ENCODE measurements at regions not wholly inside any gene's neighbourhood (a gene's known extent, or its start where the extent isn't known, plus 50 kb on each side); places are given as distances from the start of the nearest gene placed in this dataset.

DNA sequence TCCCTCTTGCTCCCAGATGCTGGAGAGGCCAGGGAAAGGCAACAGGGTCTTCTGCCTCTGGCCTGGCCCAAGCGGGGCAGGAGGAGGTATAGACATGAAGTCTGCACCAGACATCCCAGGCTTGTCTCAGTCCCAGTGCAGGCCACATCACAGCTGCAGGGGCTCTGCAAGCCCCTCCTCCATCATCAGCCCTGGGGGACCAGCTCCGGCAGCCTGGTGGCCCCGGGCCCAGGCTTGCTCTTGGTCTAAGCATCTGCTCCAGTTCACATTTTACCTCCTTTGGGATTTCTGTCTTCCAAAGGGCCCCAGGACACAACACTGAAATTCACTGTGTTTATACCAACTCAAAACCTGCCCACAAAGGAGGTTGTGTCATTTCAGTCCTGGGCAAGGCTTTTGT, 359.4 kb downstream of the ZNF536 start:
- Histone ChIP-seq H2AFZ (no peak overlapping the region), H3K9me3 (ENCODE audit: low read depth) (no peaks in the 10 kb centered on the region), H3K4me1 (ENCODE audit: insufficient read depth) (no peaks in the 10 kb centered on the region), H3K9me2 (replicated peaks; ENCODE audit: insufficient read depth) (no peaks in the 10 kb centered on the region), H3K27me3 (no peaks in the 10 kb centered on the region), H4K20me1 (ENCODE audit: insufficient read depth, poor library complexity, severe bottlenecking) (no peaks in the 10 kb centered on the region), H3K4me2 (no peak overlapping the region), H3K27ac (no peak overlapping the region), H3K79me2 (no peaks in the 10 kb centered on the region), H3K4me3 (no peak overlapping the region), H3K36me3 (replicated peaks; ENCODE audit: insufficient read depth, low read depth) (no peaks in the 10 kb centered on the region)
- WGBS (ENCODE audit: low lambda C conversion rate, missing lambda C conversion rate), result 91% methylated on average over 3 of the region's 3 CpGs
- no peak for DNase-seq (ENCODE audit: low spot score)
- TF ChIP-seq EZH2 (IDR thresholded peaks at IDR 0.05; ENCODE audit: borderline replicate concordance), result no peak
- no peak for TF ChIP-seq EZH2phosphoT487 (IDR thresholded peaks at IDR 0.05; ENCODE audit: low read depth, severe bottlenecking, unreplicated experiment)
- TF ChIP-seq, protein P1, sequence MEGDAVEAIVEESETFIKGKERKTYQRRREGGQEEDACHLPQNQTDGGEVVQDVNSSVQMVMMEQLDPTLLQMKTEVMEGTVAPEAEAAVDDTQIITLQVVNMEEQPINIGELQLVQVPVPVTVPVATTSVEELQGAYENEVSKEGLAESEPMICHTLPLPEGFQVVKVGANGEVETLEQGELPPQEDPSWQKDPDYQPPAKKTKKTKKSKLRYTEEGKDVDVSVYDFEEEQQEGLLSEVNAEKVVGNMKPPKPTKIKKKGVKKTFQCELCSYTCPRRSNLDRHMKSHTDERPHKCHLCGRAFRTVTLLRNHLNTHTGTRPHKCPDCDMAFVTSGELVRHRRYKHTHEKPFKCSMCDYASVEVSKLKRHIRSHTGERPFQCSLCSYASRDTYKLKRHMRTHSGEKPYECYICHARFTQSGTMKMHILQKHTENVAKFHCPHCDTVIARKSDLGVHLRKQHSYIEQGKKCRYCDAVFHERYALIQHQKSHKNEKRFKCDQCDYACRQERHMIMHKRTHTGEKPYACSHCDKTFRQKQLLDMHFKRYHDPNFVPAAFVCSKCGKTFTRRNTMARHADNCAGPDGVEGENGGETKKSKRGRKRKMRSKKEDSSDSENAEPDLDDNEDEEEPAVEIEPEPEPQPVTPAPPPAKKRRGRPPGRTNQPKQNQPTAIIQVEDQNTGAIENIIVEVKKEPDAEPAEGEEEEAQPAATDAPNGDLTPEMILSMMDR (IDR thresholded peaks at IDR 0.05; ENCODE audit: poor library complexity), result no peak

DNA sequence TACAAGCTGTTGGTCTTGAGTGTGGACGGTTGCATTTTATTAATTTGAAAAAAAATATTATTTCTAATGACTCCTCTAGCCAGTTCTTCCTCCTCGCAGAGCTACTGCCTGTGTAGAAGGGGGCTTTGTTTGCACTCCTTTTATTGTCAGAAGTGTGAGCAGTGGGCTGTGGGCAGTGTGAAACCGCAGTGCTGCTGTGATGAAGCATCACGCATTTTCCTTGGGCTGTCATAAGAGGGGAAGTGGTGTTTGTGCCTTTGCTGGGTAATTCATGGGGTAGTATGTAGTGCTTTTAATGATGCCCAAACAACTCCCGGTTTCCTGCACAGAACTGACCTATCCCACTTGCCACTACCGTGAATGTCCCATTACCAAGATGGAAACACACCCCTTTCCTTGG, 357.3 kb downstream of the ZNF536 start:
- no peak for DNase-seq (ENCODE audit: low spot score)
- Histone ChIP-seq H2AFZ (no peak overlapping the region), H3K4me2 (no peak overlapping the region), H3K36me3 (replicated peaks; ENCODE audit: insufficient read depth, low read depth) (no peaks in the 10 kb centered on the region), H3K79me2 (no peaks in the 10 kb centered on the region), H3K27ac (no peak overlapping the region), H3K9me3 (ENCODE audit: low read depth) (no peaks in the 10 kb centered on the region), H3K4me3 (no peak overlapping the region), H3K9me2 (replicated peaks; ENCODE audit: insufficient read depth) (no peaks in the 10 kb centered on the region), H3K27me3 (no peaks in the 10 kb centered on the region), H3K4me1 (ENCODE audit: insufficient read depth) (no peaks in the 10 kb centered on the region), H4K20me1 (ENCODE audit: insufficient read depth, poor library complexity, severe bottlenecking) (no peaks in the 10 kb centered on the region)
- no peak for TF ChIP-seq EZH2phosphoT487 (IDR thresholded peaks at IDR 0.05; ENCODE audit: low read depth, severe bottlenecking, unreplicated experiment)
- TF ChIP-seq, protein P1 (IDR thresholded peaks at IDR 0.05; ENCODE audit: poor library complexity), result no peak
- TF ChIP-seq EZH2 (IDR thresholded peaks at IDR 0.05; ENCODE audit: borderline replicate concordance), result no peak
- 90% methylated on average over 6 of the region's 6 CpGs for WGBS (ENCODE audit: low lambda C conversion rate, missing lambda C conversion rate)

DNA sequence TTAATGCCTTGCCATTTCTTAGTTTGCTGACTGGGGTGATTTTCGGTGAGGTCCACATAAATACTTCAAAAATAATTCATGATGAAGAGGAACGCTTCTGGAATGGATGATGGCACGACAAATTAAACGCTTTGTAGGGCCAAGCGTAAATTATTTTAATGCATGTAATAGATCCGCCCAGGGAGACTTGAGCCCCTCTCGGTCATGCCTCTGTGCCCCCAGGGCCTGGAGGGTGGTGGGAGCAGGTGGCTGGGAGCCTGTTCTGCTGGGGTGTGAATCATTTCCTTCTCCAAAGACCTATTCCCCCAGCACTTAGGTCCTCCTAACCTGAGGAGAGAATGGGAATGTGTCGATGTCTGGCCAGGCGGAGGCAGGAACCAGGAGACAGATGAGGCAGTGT, 350.6 kb downstream of the ZNF536 start:
- Histone ChIP-seq H3K27ac (no peak overlapping the region), H3K9me2 (replicated peaks; ENCODE audit: insufficient read depth) (no peaks in the 10 kb centered on the region), H3K36me3 (replicated peaks; ENCODE audit: insufficient read depth, low read depth) (no peaks in the 10 kb centered on the region), H3K4me2 (no peak overlapping the region), H3K4me1 (ENCODE audit: insufficient read depth) (no peaks in the 10 kb centered on the region), H4K20me1 (ENCODE audit: insufficient read depth, poor library complexity, severe bottlenecking) (no peaks in the 10 kb centered on the region), H2AFZ (no peak overlapping the region), H3K4me3 (no peak overlapping the region), H3K9me3 (ENCODE audit: low read depth) (no peaks in the 10 kb centered on the region), H3K79me2 (no peaks in the 10 kb centered on the region), H3K27me3 (peaks cover 7% of the 10 kb centered on the region)
- WGBS (ENCODE audit: low lambda C conversion rate, missing lambda C conversion rate), result 91% methylated on average over 9 of the region's 9 CpGs
- TF ChIP-seq, protein P1 (IDR thresholded peaks at IDR 0.05; ENCODE audit: poor library complexity), result no peak
- DNase-seq (ENCODE audit: low spot score), result no peak

DNA sequence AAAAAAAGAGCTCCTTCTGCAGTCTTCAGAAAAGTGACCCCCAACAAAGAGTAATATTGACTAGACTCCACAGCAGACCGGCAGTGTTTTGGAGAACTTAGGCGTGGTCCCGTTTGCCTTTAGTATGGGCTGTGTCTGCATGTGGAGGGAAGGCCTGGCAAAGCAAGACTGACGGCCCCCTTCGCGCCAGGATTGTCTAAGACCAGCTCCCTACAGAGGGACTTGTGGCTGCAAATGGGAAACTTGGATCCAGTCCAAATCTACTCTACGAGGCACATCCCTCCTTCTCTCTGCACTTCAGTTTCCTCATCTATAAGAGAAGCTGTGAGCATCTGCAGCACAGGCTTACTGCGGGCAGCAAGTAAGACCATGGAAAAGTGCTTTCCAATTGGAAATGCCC, 350.0 kb downstream of the ZNF536 start:
- Histone ChIP-seq H3K4me2 (no peak overlapping the region), H3K36me3 (replicated peaks; ENCODE audit: insufficient read depth, low read depth) (no peaks in the 10 kb centered on the region), H3K4me1 (ENCODE audit: insufficient read depth) (no peaks in the 10 kb centered on the region), H3K27me3 (peaks cover 7% of the 10 kb centered on the region), H4K20me1 (ENCODE audit: insufficient read depth, poor library complexity, severe bottlenecking) (no peaks in the 10 kb centered on the region), H3K27ac (no peak overlapping the region), H2AFZ (no peak overlapping the region), H3K79me2 (no peaks in the 10 kb centered on the region), H3K4me3 (no peak overlapping the region), H3K9me2 (replicated peaks; ENCODE audit: insufficient read depth) (no peaks in the 10 kb centered on the region), H3K9me3 (ENCODE audit: low read depth) (no peaks in the 10 kb centered on the region)
- DNase-seq (ENCODE audit: low spot score), result no peak
- no peak for TF ChIP-seq EZH2 (IDR thresholded peaks at IDR 0.05; ENCODE audit: borderline replicate concordance)
- TF ChIP-seq EZH2phosphoT487 (IDR thresholded peaks at IDR 0.05; ENCODE audit: low read depth, severe bottlenecking, unreplicated experiment), result no peak
- TF ChIP-seq, protein P1 (IDR thresholded peaks at IDR 0.05; ENCODE audit: poor library complexity), result no peak
- 95% methylated on average over 8 of the region's 8 CpGs for WGBS (ENCODE audit: low lambda C conversion rate, missing lambda C conversion rate)

All from hepatocyte (in vitro differentiated cells).